A549 (cell line): ENCODE measurements at regions not wholly inside any gene's neighbourhood (a gene's known extent, or its start where the extent isn't known, plus 50 kb on each side); places are given as distances from the start of the nearest gene placed in this dataset.

Experiments used
- ATAC-seq, 2 experiments: fragments of 200-7000 bp in 1 of 2; fragments of >200 bp in 1 of 2; cut with Nextera tagmentation in 1 of 2; cut with Tn5 transposase in 1 of 2; 3 replicates each; pipeline versions ENCODE4 v1.8.0 to v1.9.1; 2018 to 2020; ENCODE audit warnings: mild to moderate bottlenecking in 1 of 2, moderate library complexity in 1 of 2
- CTCF ChIA-PET: fragments of 300-600 bp; sonication (Branson Sonifier 250); formaldehyde crosslinking; extraction: SDS; loops from one replicate; lab custom pipeline; 2021; ENCODE audit warnings: antibody characterized with exemption, inconsistent platforms; lab: Yijun Ruan, JAX
- POLR2A ChIA-PET: fragments of 350-600 bp; formaldehyde crosslinking; extraction: SDS; loops from one replicate; lab custom pipeline; 2021; ENCODE audit warnings: antibody characterized with exemption, inconsistent platforms; lab: Yijun Ruan, JAX
- DNase-seq, 2 experiments: peaks; one replicate each; pipeline versions ENCODE4 v3.0.0 to v3.0.0-alpha.2; 2011 to 2016; ENCODE audit warnings: low read depth in 1 of 2, low spot score in 1 of 2
- FAIRE-seq: peaks from 2 replicates; lab custom pipeline; 2011; peaks lifted over from hg19 to GRCh38; lab: Jason Lieb, UNC
- H3K27ac ChIP-seq, 2 experiments: fragments of >200 bp; sonication (Bioruptor Twin); formaldehyde crosslinking; 3 replicates each; pipeline ENCODE4 v1.5.1; 2016 to 2017
- H3K4me1 ChIP-seq: fragments of >200 bp; sonication (Bioruptor Twin); formaldehyde crosslinking; 3 replicates; pipeline ENCODE4 v1.6.1; 2016
- H3K4me2 ChIP-seq: fragments of >200 bp; sonication (Bioruptor Twin); formaldehyde crosslinking; 3 replicates; pipeline ENCODE4 v1.6.1; 2016
- H3K4me3 ChIP-seq: fragments of >200 bp; sonication (Bioruptor Twin); formaldehyde crosslinking; 3 replicates; pipeline ENCODE4 v1.5.1; 2016
- H3K9me3 ChIP-seq: fragments of >200 bp; sonication (Bioruptor Twin); formaldehyde crosslinking; 3 replicates; pipeline ENCODE4 v1.6.1; 2016
- BHLHE40 ChIP-seq: IDR thresholded peaks from 2 replicates; pipeline ENCODE4 v1.6.1; 2012; ENCODE audit warnings: low read depth, low read length, inconsistent platforms
- CEBPB ChIP-seq, 2 experiments: fragments of >200 bp in 1 of 2; sonication (Bioruptor Twin) in 1 of 2; formaldehyde crosslinking in 1 of 2; IDR thresholded peaks; 2 replicates each; pipeline ENCODE4 v1.6.1; 2012 to 2016
- CHD4 ChIP-seq: fragments of 200-600 bp; sonication (generic); IDR thresholded peaks from 2 replicates; pipeline ENCODE4 v1.6.1; 2016; ENCODE audit warnings: antibody characterized with exemption, mild to moderate bottlenecking, borderline replicate concordance
- CTCF ChIP-seq: fragments of >200 bp; sonication (Bioruptor Twin); formaldehyde crosslinking; IDR thresholded peaks from 3 replicates; pipeline ENCODE4 v1.5.1; 2016
- EHF ChIP-seq: fragments of 250-450 bp; sonication (Bioruptor Pico); IDR thresholded peaks from 2 replicates; pipeline ENCODE4 v1.5.0; 2020; ENCODE audit warnings: mild to moderate bottlenecking
- EP300 ChIP-seq, 2 experiments: fragments of >200 bp; sonication (Bioruptor Twin); formaldehyde crosslinking; IDR thresholded peaks; 2 replicates in 1 of 2; 3 replicates in 1 of 2; pipeline ENCODE4 v1.6.1; 2016 to 2017
- ESRRA ChIP-seq: fragments of 150-350 bp; IDR thresholded peaks from 2 replicates; pipeline ENCODE4 v1.6.1; 2014; ENCODE audit warnings: mild to moderate bottlenecking, low read length, borderline replicate concordance
- FOSB ChIP-seq: fragments of 250-450 bp; sonication (Bioruptor Pico); IDR thresholded peaks from 2 replicates; pipeline ENCODE4 v1.5.0; 2020; ENCODE audit warnings: mild to moderate bottlenecking, moderate library complexity
- GATA3 ChIP-seq: IDR thresholded peaks from 2 replicates; pipeline ENCODE4 v1.6.1; 2012; ENCODE audit warnings: borderline replicate concordance
- HMGXB4 ChIP-seq: fragments of 250-450 bp; sonication (Bioruptor Pico); IDR thresholded peaks from 2 replicates; pipeline ENCODE4 v1.5.0; 2021; ENCODE audit warnings: mild to moderate bottlenecking, moderate library complexity, borderline replicate concordance
- HOXA7 ChIP-seq: fragments of 250-450 bp; sonication (Bioruptor Pico); IDR thresholded peaks from 2 replicates; pipeline ENCODE4 v1.5.0; 2020; ENCODE audit warnings: mild to moderate bottlenecking, moderate library complexity
- HOXB5 ChIP-seq: fragments of 250-450 bp; sonication (Bioruptor Pico); IDR thresholded peaks from 2 replicates; pipeline ENCODE4 v1.5.0; 2020; ENCODE audit warnings: mild to moderate bottlenecking, moderate library complexity
- KDM1A ChIP-seq: fragments of 200-600 bp; sonication (generic); IDR thresholded peaks from 2 replicates; pipeline ENCODE4 v1.6.1; 2016; ENCODE audit warnings: low read depth, mild to moderate bottlenecking
- MAZ ChIP-seq: fragments of 150-350 bp; IDR thresholded peaks from 2 replicates; pipeline ENCODE4 v1.6.1; 2014; ENCODE audit warnings: antibody characterized with exemption, low read depth, low read length, borderline replicate concordance
- MYC ChIP-seq: IDR thresholded peaks from 2 replicates; pipeline ENCODE4 v1.6.1; 2012; ENCODE audit warnings: mild to moderate bottlenecking, inconsistent platforms, low read length, improper control_type of control experiment, borderline replicate concordance
- NFE2L2 ChIP-seq: fragments of 150-350 bp; conservative IDR thresholded peaks from 2 replicates; pipeline ENCODE4 v1.6.1; 2014; ENCODE audit warnings: low read length
- NPAS2 ChIP-seq: fragments of 250-450 bp; sonication (Bioruptor Pico); IDR thresholded peaks from 2 replicates; pipeline ENCODE4 v1.8.0; 2022; ENCODE audit warnings: mild to moderate bottlenecking, moderate library complexity, borderline replicate concordance
- PHF8 ChIP-seq: fragments of 200-600 bp; sonication (generic); IDR thresholded peaks from 2 replicates; pipeline ENCODE4 v1.6.1; 2016; ENCODE audit warnings: low read depth, mild to moderate bottlenecking, antibody characterized with exemption, moderate library complexity, borderline replicate concordance
- RAD21 ChIP-seq, 2 experiments: fragments of >200 bp in 1 of 2; sonication (Bioruptor Twin) in 1 of 2; formaldehyde crosslinking in 1 of 2; IDR thresholded peaks in 1 of 2; conservative IDR thresholded peaks in 1 of 2; 2 replicates in 1 of 2; 3 replicates in 1 of 2; pipeline ENCODE4 v1.6.1; 2012 to 2018; ENCODE audit warnings: inconsistent platforms in 1 of 2
- RNF2 ChIP-seq: fragments of 200-600 bp; sonication (generic); IDR thresholded peaks from 2 replicates; pipeline ENCODE4 v1.6.1; 2016; ENCODE audit warnings: low read depth, mild to moderate bottlenecking, antibody characterized with exemption, moderate library complexity, borderline replicate concordance
- SREBF2 ChIP-seq: fragments of 450-650 bp; IDR thresholded peaks from 2 replicates; pipeline ENCODE4 v1.6.1; 2014; ENCODE audit warnings: mild to moderate bottlenecking, moderate library complexity
- TFCP2L1 ChIP-seq: fragments of 250-450 bp; sonication (Bioruptor Pico); IDR thresholded peaks from 2 replicates; pipeline ENCODE4 v1.5.0; 2021; ENCODE audit warnings: mild to moderate bottlenecking
- TP53 ChIP-seq: fragments of 250-450 bp; sonication (Bioruptor Pico); IDR thresholded peaks from 2 replicates; pipeline ENCODE4 v1.5.0; 2021; ENCODE audit warnings: mild to moderate bottlenecking, moderate library complexity
- ZC3H11A ChIP-seq: fragments of 450-650 bp; IDR thresholded peaks from 2 replicates; pipeline ENCODE4 v1.6.1; 2014; ENCODE audit warnings: antibody characterized with exemption, mild to moderate bottlenecking
- ZFP36 ChIP-seq: fragments of 450-650 bp; IDR thresholded peaks from 2 replicates; pipeline ENCODE4 v1.6.1; 2014; ENCODE audit warnings: borderline replicate concordance; ENCODE audit not compliant: partially characterized antibody
- ZNF302 ChIP-seq: fragments of 250-450 bp; sonication (Bioruptor Pico); IDR thresholded peaks from 2 replicates; pipeline ENCODE4 v1.9.0; 2021; ENCODE audit warnings: inconsistent platforms, mild to moderate bottlenecking, moderate library complexity
- ZSCAN20 ChIP-seq: fragments of 250-450 bp; sonication (Bioruptor Pico); IDR thresholded peaks from 2 replicates; pipeline ENCODE4 v1.8.0; 2022; ENCODE audit warnings: mild to moderate bottlenecking, moderate library complexity
- WGBS: methylation state at CpG from one replicate; pipeline ENCODE4 v1.1.6; 2017; ENCODE audit errors: missing lambda C conversion rate; 5-methylcytosine and 5-hydroxymethylcytosine counted together
- TF ChIP-seq, protein P1 (sequence below): fragments of 150-350 bp; IDR thresholded peaks from 2 replicates; pipeline ENCODE4 v1.6.1; 2014; ENCODE audit warnings: low read depth, mild to moderate bottlenecking, low read length
- TF ChIP-seq, protein P2 (sequence below): fragments of >200 bp; sonication (Bioruptor Twin); formaldehyde crosslinking; IDR thresholded peaks from 3 replicates; pipeline ENCODE4 v1.6.1; 2016

GRCh38 chr4:23194751-23195150 lies 502.0 kb downstream of the GBA3 start:
- CTCF ChIA-PET: no interaction called here
- no peak for ATAC-seq
- Histone ChIP-seq H3K4me1 (no peaks in the 10 kb centered on the region), H3K27ac (no peak overlapping the region), H3K4me2 (no peak overlapping the region), H3K4me3 (no peak overlapping the region)
- POLR2A ChIA-PET: no interaction called here
- no peak for FAIRE-seq
- TF ChIP-seq MAZ: no peak
- TF ChIP-seq CHD4: no peak
- TF ChIP-seq RNF2: no peak
- TF ChIP-seq EHF: no peak
- no peak for TF ChIP-seq HOXB5 (CRISPR knock-in tag)
- no peak for TF ChIP-seq PHF8
- no peak for TF ChIP-seq TP53 (CRISPR knock-in tag)
- TF ChIP-seq MYC: no peak
- TF ChIP-seq TFCP2L1 (CRISPR knock-in tag): no peak
- no peak for TF ChIP-seq CTCF
- no peak for TF ChIP-seq CEBPB (IDR thresholded peaks at IDR 0.05)
- no peak for TF ChIP-seq EP300 (IDR thresholded peaks at IDR 0.05)
- TF ChIP-seq ZSCAN20 (CRISPR knock-in tag): no peak
- no peak for TF ChIP-seq ZFP36
- TF ChIP-seq HMGXB4 (CRISPR knock-in tag): no peak
- no peak for TF ChIP-seq SREBF2
- TF ChIP-seq ESRRA: no peak
- no peak for TF ChIP-seq KDM1A
- no peak for TF ChIP-seq GATA3
- TF ChIP-seq, all 56 proteins: peak for 0
- no peak for DNase-seq
- no peaks in the 10 kb centered on the region for H3K9me3 ChIP-seq

DNA sequence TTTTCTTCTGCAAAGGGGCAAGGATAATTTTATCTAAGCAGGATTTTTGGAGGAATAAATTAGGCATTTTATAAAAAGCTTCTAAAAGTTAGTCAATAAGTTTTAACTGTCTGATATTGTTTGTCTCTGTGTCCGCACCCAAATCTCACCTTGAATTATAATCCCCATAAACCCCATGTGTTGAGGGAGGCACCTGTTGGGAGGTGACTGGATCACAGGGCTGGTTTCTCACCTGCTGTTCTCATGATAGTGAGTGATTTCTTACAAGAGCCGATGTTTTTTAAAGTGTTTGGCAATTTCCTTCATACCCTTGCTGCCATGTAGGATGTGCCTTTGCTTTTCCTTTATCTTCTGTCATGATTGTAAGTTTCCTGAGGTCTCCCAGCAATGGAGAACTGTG lies 481.4 kb downstream of the GBA3 start:
- H3K4me2 ChIP-seq: no peak overlapping the region
- CTCF ChIA-PET: no interaction called here
- no peak overlapping the region for H3K4me3 ChIP-seq
- no peak overlapping the region for H3K27ac ChIP-seq
- H3K4me1 ChIP-seq: no peaks in the 10 kb centered on the region
- H3K9me3 ChIP-seq: no peaks in the 10 kb centered on the region
- no peak for DNase-seq
- ATAC-seq: no peak
- no peak for TF ChIP-seq BHLHE40
- no peak for TF ChIP-seq RAD21 (conservative IDR thresholded peaks at IDR 0.05 in 1 of 2, IDR thresholded peaks at IDR 0.05 in 1 of 2)
- TF ChIP-seq CEBPB (IDR thresholded peaks at IDR 0.05): no peak
- no peak for TF ChIP-seq ZC3H11A
- no peak for TF ChIP-seq HMGXB4 (CRISPR knock-in tag)
- TF ChIP-seq HOXA7: no peak
- no peak for TF ChIP-seq ZNF302 (CRISPR knock-in tag)
- no peak for TF ChIP-seq TFCP2L1 (CRISPR knock-in tag)
- TF ChIP-seq, protein P1, sequence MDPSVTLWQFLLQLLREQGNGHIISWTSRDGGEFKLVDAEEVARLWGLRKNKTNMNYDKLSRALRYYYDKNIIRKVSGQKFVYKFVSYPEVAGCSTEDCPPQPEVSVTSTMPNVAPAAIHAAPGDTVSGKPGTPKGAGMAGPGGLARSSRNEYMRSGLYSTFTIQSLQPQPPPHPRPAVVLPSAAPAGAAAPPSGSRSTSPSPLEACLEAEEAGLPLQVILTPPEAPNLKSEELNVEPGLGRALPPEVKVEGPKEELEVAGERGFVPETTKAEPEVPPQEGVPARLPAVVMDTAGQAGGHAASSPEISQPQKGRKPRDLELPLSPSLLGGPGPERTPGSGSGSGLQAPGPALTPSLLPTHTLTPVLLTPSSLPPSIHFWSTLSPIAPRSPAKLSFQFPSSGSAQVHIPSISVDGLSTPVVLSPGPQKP: no peak
- no peak for TF ChIP-seq ESRRA
- TF ChIP-seq KDM1A: no peak
- no peak for TF ChIP-seq TP53 (CRISPR knock-in tag)
- no peak for TF ChIP-seq RNF2
- no peak for TF ChIP-seq ZSCAN20 (CRISPR knock-in tag)
- TF ChIP-seq NFE2L2: no peak
- TF ChIP-seq, protein P2, sequence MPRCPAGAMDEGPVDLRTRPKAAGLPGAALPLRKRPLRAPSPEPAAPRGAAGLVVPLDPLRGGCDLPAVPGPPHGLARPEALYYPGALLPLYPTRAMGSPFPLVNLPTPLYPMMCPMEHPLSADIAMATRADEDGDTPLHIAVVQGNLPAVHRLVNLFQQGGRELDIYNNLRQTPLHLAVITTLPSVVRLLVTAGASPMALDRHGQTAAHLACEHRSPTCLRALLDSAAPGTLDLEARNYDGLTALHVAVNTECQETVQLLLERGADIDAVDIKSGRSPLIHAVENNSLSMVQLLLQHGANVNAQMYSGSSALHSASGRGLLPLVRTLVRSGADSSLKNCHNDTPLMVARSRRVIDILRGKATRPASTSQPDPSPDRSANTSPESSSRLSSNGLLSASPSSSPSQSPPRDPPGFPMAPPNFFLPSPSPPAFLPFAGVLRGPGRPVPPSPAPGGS: no peak
- no peak for TF ChIP-seq NPAS2 (CRISPR knock-in tag)
- no peak for TF ChIP-seq PHF8
- no peak for TF ChIP-seq ZFP36
- no peak for TF ChIP-seq FOSB (CRISPR knock-in tag)
- POLR2A ChIA-PET: no interaction called here
- FAIRE-seq: no peak
- 36% methylated on average over 2 of the region's 2 CpGs for whole genome bisulfite sequencing
